T-helper 9 cell (primary cell): ENCODE measurements at regions not wholly inside any gene's neighbourhood (a gene's known extent, or its start where the extent isn't known, plus 50 kb on each side); places are given as distances from the start of the nearest gene placed in this dataset.
"Not testable (repeated sequence)": the region's sequence is repeated elsewhere in the genome, so short reads cannot be mapped to it uniquely, and the experiment has no call there.

Source experiments
- DNase-seq: peaks from one replicate; pipeline ENCODE4 v3.0.0-alpha.2; 2020

- no peak for DNase-seq
These were observed 50.6 kb upstream of the C1QTNF9B start for GRCh38 chr13:23947893-23948292.

- DNase-seq: no peak
These were observed 51.9 kb upstream of the C1QTNF9B start for GRCh38 chr13:23949200-23949599.

GRCh38 chr13:23949736-23950135 is 52.4 kb upstream of the C1QTNF9B start:
- no peak for DNase-seq

- no peak for DNase-seq
These were observed 53.6 kb upstream of the C1QTNF9B start for GRCh38 chr13:23950736-23951510.

DNA sequence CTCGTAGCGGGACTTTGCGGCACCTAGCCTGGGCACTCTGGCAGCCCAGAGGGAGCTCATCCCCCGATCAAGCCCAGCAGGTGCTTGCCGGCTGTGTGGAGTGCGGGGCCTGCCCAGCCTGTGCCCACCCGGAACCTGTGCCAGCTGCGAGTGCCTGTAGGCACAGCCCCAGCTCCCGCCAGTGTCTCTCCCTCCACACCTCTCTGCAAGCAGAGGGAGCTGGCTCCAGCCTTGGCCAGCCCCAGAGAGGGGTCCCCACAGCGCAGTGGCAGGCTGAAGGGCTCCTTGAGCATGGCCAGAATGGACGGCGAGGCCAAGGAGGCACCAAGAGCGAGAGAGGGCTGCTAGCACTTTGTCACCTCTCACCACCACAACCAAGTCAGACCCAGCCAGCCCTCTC is 55.5 kb upstream of the C1QTNF9B start:
- DNase-seq: no peak

DNA sequence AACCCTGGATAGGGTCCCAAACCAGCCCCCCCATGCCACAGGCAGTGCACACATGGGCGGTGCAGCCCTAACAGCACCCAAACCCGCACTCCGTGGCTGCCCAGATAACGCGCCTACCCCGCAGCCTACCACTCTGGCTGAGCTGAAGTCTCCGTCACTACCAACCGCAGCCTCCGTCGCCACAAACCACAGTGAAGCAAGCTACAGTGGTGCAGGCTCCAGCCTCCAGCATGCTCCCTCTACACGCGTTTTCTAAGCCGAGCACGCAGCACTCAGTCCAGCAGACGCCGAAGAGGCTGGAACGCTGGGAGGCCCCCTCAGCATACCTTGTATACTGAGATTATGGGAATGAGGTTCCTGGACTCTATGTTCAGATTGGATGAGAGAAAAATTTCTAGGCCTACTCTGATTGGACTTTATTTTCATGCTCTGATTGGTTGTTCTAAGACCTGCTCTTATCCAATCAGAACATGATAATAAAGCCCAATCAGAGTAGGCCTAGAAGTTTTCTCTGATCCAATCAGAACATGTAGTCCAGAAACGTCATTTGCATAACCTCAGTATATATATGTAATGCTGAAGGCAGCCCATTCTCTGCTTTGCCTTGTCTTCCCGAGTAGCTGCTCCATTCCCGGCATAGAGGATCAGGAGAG is 56.7 kb upstream of the C1QTNF9B start:
- no peak for DNase-seq

GRCh38 chr13:23955064-23955463 is 57.8 kb upstream of the C1QTNF9B start:
- no peak for DNase-seq

DNA sequence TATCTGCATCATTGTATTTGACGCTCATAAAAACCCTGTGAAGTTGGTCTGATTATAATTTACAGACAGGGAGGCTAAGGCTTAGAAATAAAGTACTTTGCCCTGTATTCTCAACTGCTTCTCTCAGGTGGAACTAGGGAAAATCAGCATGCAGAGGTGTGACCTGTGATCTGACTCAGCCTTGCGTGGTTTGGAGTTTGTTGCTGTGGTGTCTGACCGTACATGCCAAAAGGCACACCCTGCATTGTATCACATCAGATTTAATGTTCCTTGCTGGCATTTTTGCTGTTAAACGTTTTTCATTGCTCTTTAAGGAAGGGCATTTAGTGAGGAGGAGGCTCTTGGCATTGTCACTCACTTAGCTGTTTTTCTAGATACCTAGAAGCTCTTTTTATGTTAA is 58.8 kb upstream of the C1QTNF9B start:
- no peak for DNase-seq

GRCh38 chr13:23957981-23958380 is 60.7 kb upstream of the C1QTNF9B start:
- no peak for DNase-seq

GRCh38 chr13:23959231-23959862 is 62.0 kb upstream of the C1QTNF9B start:
- DNase-seq: no peak

DNA sequence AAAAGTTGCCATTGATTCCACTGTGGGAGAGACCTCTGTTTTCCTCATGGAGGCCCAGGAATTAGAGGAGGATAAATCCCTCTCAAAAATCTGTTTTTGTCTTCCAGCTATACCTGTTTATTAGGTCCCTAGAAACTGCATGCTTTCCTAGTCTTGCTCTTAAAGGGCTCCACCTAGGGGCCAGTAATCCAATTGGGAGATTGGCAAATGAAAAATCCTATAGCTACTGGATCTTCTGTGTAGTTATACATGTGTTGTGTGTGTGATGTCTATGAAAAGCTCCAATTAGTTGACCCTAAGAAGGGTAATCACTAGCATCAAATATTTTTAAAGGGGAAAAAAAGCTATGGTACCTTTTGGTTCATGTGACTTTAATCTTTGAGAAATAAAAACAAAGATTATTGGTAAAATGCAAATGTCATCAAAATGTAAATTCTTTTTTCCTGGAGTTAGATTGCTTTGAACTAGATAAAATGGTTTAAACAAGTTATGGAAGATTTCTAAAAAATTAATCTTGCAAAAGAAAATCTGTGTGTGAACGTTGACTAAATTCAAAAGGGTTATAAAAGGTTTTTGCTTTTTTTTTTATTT is 63.4 kb upstream of the C1QTNF9B start:
- no peak for DNase-seq

GRCh38 chr13:23963184-23963931 is 66.1 kb upstream of the C1QTNF9B start:
- no peak for DNase-seq

DNA sequence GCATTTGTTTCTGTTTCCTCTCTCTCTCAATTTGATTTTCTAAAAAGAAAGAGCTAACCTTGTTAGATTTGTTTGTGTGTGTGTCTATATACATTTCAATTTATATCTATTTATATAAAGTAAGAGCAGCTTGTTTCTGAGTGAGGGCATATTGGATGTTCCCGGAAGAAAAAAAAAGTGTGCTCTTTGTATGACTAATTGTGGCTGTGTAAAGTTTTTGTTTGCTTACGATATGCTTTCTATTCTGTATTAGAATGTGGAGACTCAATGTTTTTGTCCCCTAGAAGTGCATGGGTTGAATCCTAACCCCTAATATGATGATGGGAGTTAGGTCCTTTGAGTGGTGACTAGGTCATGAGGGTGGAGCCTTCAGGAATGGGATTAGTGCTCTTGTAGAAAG is 66.6 kb upstream of the C1QTNF9B start:
- DNase-seq: no peak

DNA sequence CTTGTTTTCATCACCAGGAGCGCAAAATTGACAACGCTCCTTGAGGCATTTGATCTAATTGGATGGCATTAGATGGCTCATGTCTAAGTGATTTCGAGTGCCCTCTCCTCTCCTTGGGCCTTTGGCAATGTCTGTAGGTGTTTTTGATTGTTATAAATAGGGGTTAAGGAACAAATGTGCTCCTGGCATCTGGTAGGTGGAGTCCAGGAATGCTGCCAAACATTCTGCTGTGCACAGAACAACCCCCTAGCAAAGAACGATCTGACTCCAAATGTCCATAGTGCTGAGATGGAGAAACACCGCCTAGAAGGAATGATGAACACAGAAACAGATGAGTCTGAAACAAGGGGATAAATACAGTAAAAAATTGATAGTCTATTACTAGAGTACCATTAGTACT is 68.0 kb upstream of the C1QTNF9B start:
- DNase-seq: no peak

- no peak for DNase-seq
These were observed 69.0 kb upstream of the C1QTNF9B start for GRCh38 chr13:23966221-23966690.

GRCh38 chr13:23966691-23967615 is 69.7 kb upstream of the C1QTNF9B start:
- DNase-seq: no peak

- not testable (repeated sequence) for DNase-seq
These were observed 70.5 kb upstream of the C1QTNF9B start for GRCh38 chr13:23967792-23968191.

DNA sequence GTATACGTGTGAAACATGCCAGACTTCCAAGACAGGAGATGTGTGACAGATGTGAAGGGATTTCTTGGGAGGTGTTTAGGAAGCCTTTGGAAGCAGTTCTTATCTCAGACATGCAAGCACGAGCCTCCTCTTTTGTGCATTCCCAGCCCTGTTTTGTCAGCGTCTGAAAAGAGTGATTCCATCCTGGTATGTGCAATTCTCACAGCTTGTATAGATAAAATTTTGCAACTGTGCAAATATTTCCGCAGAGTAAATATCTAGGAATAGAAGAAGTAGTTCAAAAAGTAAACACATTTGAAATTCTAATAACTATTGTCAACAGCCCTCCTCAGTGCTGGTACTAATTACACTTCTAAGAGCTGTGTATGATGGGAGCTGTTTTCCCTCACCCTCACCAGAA is 72.3 kb upstream of the C1QTNF9B start:
- no peak for DNase-seq

GRCh38 chr13:23979361-23980159 is 82.3 kb upstream of the C1QTNF9B start:
- peak; percentile 13 for DNase-seq

- DNase-seq: peak; percentile 82
These were observed 82.9 kb upstream of the C1QTNF9B start for GRCh38 chr13:23980160-23980551.

DNA sequence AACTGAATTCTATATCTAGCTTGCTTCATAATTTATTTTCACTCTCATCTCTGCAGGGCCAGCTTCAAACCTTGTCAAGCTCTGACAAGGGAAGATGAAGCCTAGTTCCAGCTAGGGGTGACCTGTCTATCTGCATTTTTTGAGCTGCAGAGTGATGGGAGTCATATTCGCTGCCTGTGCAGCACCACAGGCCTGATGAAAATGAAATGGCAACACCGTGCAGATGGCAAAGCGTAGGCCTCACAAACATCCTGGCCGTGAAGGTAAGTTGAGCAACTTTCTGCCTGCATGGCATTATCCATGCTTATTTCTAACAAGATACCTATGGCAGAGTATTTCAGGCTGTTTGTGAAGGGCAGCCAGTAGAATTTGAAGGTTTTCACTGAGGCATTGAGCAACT is 86.4 kb upstream of the C1QTNF9B start:
- no peak for DNase-seq
